Panc1 (cell line): ENCODE measurements at regions not wholly inside any gene's neighbourhood (a gene's known extent, or its start where the extent isn't known, plus 50 kb on each side); places are given as distances from the start of the nearest gene placed in this dataset.
"Not testable (repeated sequence)": the region's sequence is repeated elsewhere in the genome, so short reads cannot be mapped to it uniquely, and the experiment has no call there.

Experiments
- ATAC-seq: fragments of 200-7000 bp; cut with Tn5 transposase; 2 replicates; pipeline ENCODE4 v1.9.1; 2020; ENCODE audit warnings: mild to moderate bottlenecking, moderate library complexity
- BruUV-seq: library from RNA; stranded (reverse); fragments of 400-500 nt; replicated peaks from 2 replicates; lab custom pipeline; 2021; lab: Mats Ljungman, UMichigan
- CTCF ChIA-PET: fragments of 300-600 bp; sonication (Branson Sonifier 250); formaldehyde crosslinking; loops from one replicate; lab custom pipeline; 2022; ENCODE audit warnings: antibody characterized with exemption; lab: Charles Lee
- POLR2A ChIA-PET: fragments of 300-600 bp; sonication (Branson Sonifier 250); formaldehyde crosslinking; loops from one replicate; lab custom pipeline; 2022; ENCODE audit warnings: antibody characterized with exemption; lab: Charles Lee
- DNase-seq: peaks from one replicate; pipeline ENCODE4 v3.0.0-alpha.2; 2010; ENCODE audit warnings: low read depth, low spot score
- H3K27ac ChIP-seq: 2 replicates; pipeline ENCODE4 v1.5.1; 2011; ENCODE audit warnings: mild to moderate bottlenecking, low read length, inconsistent platforms
- H3K27me3 ChIP-seq: fragments of 200-500 bp; sonication (Bioruptor generic); 2 replicates; pipeline ENCODE4 v1.6.0; 2014; ENCODE audit warnings: low read length, inconsistent platforms; ENCODE audit not compliant: control insufficient read depth, insufficient read depth
- H3K36me3 ChIP-seq: fragments of 200-500 bp; sonication (Bioruptor generic); 2 replicates; pipeline ENCODE4 v1.5.1; 2014; ENCODE audit warnings: inconsistent platforms, mild to moderate bottlenecking, low read length, moderate library complexity; ENCODE audit not compliant: control insufficient read depth, insufficient read depth
- H3K4me1 ChIP-seq: 2 replicates; pipeline ENCODE4 v1.5.1; 2011; ENCODE audit warnings: inconsistent platforms, mild to moderate bottlenecking, low read length, moderate library complexity; ENCODE audit not compliant: control insufficient read depth, insufficient read depth
- H3K4me3 ChIP-seq, 2 experiments: 2 replicates each; pipeline ENCODE4 v1.5.1; 2011 to 2012; ENCODE audit warnings: low read depth in 2 of 2, low read length in 2 of 2, mild to moderate bottlenecking in 2 of 2, inconsistent platforms in 1 of 2, moderate library complexity in 1 of 2
- H3K9me3 ChIP-seq: fragments of 200-500 bp; sonication (Bioruptor generic); 2 replicates; pipeline ENCODE4 v1.5.1; 2014; ENCODE audit warnings: low read depth, mild to moderate bottlenecking, inconsistent platforms, low read length, moderate library complexity; ENCODE audit not compliant: control insufficient read depth, insufficient read depth
- CTCF ChIP-seq: fragments of 450-650 bp; IDR thresholded peaks from 2 replicates; pipeline ENCODE4 v1.5.1; 2017; ENCODE audit warnings: mild to moderate bottlenecking
- POLR2AphosphoS5 ChIP-seq: IDR thresholded peaks from 2 replicates; pipeline ENCODE4 v1.6.1; 2012; ENCODE audit warnings: mild to moderate bottlenecking, low read depth, low read length, moderate library complexity
- REST ChIP-seq, 2 experiments: IDR thresholded peaks; 2 replicates each; pipeline ENCODE4 v1.6.1; 2011 to 2012; ENCODE audit warnings: low read depth in 2 of 2, control low read depth in 1 of 2, low read length in 1 of 2, mild to moderate bottlenecking in 1 of 2, moderate library complexity in 1 of 2; ENCODE audit not compliant: insufficient read depth in 1 of 2
- SIN3A ChIP-seq: IDR thresholded peaks from 2 replicates; pipeline ENCODE4 v1.6.1; 2012; ENCODE audit warnings: low read depth, mild to moderate bottlenecking, low read length, moderate library complexity, borderline replicate concordance; ENCODE audit not compliant: insufficient read depth
- TCF7L2 ChIP-seq: IDR thresholded peaks from 2 replicates; pipeline ENCODE4 v1.6.1; 2011; ENCODE audit warnings: mild to moderate bottlenecking, low read depth, low read length, inconsistent platforms
- in situ Hi-C: cut with HindIII; loops from 2 replicates; pipeline ENCODE4 v1.10.0; 2016; ENCODE audit warnings: low sequenced_read_pairs, low pct_unique_long_range_greater_than_20kb
- intact Hi-C: fragments of 100-400 bp; cut with micrococcal nuclease; formaldehyde crosslinking; loops from one replicate; pipeline ENCODE4 v1.10.0; 2022; ENCODE audit not compliant: unreplicated experiment

- no peak for ATAC-seq
- Histone ChIP-seq H3K9me3 (no peaks in the 10 kb centered on the region), H3K36me3 (no peaks in the 10 kb centered on the region), H3K4me3 (no peak overlapping the region), H3K4me1 (no peaks in the 10 kb centered on the region), H3K27ac (no peak overlapping the region), H3K27me3 (peaks cover 5% of the 10 kb centered on the region; the same call in 1 of the 2 replicates)
- in situ Hi-C loops (no loop called here), intact Hi-C loops (no loop called here)
- no peak for TF ChIP-seq SIN3A
- no peak for DNase-seq
- no TSS peak for BruUV-seq
- ChIA-PET CTCF (no interaction called here), POLR2A (interaction anchor here (0.5 kb wide), 1 partner anchor 12 kb away, joined by 3 read pairs; no protein-coding TSS in a partner anchor)
Measured at GRCh38 chr1:229913489-229913888, 153.5 kb upstream of the GALNT2 start.

GRCh38 chr1:229919488-229919887, 147.6 kb upstream of the GALNT2 start:
- H3K4me1 ChIP-seq, BruUV-seq, intact Hi-C loops, ATAC-seq, H3K36me3 ChIP-seq, H3K4me3 ChIP-seq, H3K27ac ChIP-seq, H3K27me3 ChIP-seq, POLR2A ChIA-PET, CTCF ChIA-PET, in situ Hi-C loops, DNase-seq, H3K9me3 ChIP-seq: not testable (repeated sequence)

GRCh38 chr1:229920683-229921082, 146.4 kb upstream of the GALNT2 start:
- ATAC-seq: no peak
- POLR2A ChIA-PET: no interaction called here

More at GRCh38 chr1:229920683-229921082, 146.4 kb upstream of the GALNT2 start:
- H3K4me1 ChIP-seq: no peaks in the 10 kb centered on the region
- no peaks in the 10 kb centered on the region for H3K27me3 ChIP-seq
- TF ChIP-seq TCF7L2 (no peak), POLR2AphosphoS5 (no peak), CTCF (no peak), REST (IDR thresholded peaks at IDR 0.05; ENCODE audit: insufficient read depth in 1 of 2, low read depth in 2 of 2, low read length in 1 of 2) (no peak), SIN3A (no peak)
- no peak overlapping the region for H3K27ac ChIP-seq
- CTCF ChIA-PET: no interaction called here
- no peak for DNase-seq
- in situ Hi-C loops: no loop called here
- intact Hi-C loops: no loop called here
- no peaks in the 10 kb centered on the region for H3K36me3 ChIP-seq
- BruUV-seq: no TSS peak
- no peak overlapping the region for H3K4me3 ChIP-seq
- no peaks in the 10 kb centered on the region for H3K9me3 ChIP-seq
